Mammary epithelial cell (primary cell): ENCODE measurements at regions not wholly inside any gene's neighbourhood (a gene's known extent, or its start where the extent isn't known, plus 50 kb on each side); places are given as distances from the start of the nearest gene placed in this dataset.

ENCODE experiments used
- CTCF ChIP-seq, 2 donors: IDR thresholded peaks in 1 of 2; conservative IDR thresholded peaks in 1 of 2; 2 replicates each; pipeline ENCODE4 v1.5.1; 2011 to 2012; ENCODE audit warnings: inconsistent platforms in 2 of 2, low read length in 2 of 2, mild to moderate bottlenecking in 2 of 2, control low read depth in 1 of 2, low read depth in 1 of 2; ENCODE audit not compliant: insufficient read depth in 1 of 2; ENCODE audit errors: extremely low read depth in 1 of 2
- EZH2 ChIP-seq: IDR thresholded peaks from 2 replicates; pipeline ENCODE4 v1.6.1; 2012; ENCODE audit warnings: low read length, inconsistent platforms, borderline replicate concordance

DNA sequence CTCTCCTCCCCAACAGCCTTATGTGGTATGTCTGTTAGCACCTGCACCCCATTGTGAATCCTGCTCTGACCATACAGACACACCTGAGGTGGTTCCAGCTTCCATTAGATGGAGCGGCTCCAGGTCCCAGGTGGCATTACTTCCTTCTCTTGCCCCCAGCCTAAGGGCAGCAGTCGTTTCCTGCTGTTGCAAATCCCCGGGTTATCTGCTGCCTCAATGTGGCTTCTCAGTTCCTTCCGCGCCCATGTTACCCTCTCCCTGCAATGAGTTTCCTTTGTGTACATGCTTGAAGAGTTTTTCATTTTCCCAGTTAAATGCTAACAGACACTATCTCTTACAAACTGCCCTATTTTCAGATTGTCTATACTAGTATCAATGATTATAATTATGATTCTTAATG lies 62.8 kb upstream of the PRKCQ start:
- TF ChIP-seq CTCF (conservative IDR thresholded peaks at IDR 0.05 in 1 of 2, IDR thresholded peaks at IDR 0.05 in 1 of 2; ENCODE audit: extremely low read depth in 1 of 2, insufficient read depth in 1 of 2, low read depth in 1 of 2, low read length in 2 of 2) = no peak
- no peak for TF ChIP-seq EZH2
